Medulla oblongata (tissue), 1 donor: ENCODE measurements at regions not wholly inside any gene's neighbourhood (a gene's known extent, or its start where the extent isn't known, plus 50 kb on each side); places are given as distances from the start of the nearest gene placed in this dataset.
A peak's percentile ranks its signal among the peaks of the same experiment; 100 is the strongest.
"Not testable (repeated sequence)": the region's sequence is repeated elsewhere in the genome, so short reads cannot be mapped to it uniquely, and the experiment has no call there.

Experiments
- DNase-seq: peaks from one replicate; pipeline ENCODE4 v3.0.0-alpha.2; 2015; ENCODE audit errors: extremely low spot score

GRCh38 chr4:149045731-149046130 is 603.5 kb upstream of the NR3C2 start:
- no peak for DNase-seq

- not testable (repeated sequence) for DNase-seq
These were observed 597.6 kb upstream of the NR3C2 start for GRCh38 chr4:149039786-149040185.

GRCh38 chr4:149031399-149031798 is 589.2 kb upstream of the NR3C2 start:
- peak; percentile 18 for DNase-seq

GRCh38 chr4:149029056-149029651 is 586.9 kb upstream of the NR3C2 start:
- no peak for DNase-seq

- no peak for DNase-seq
These were observed 584.5 kb upstream of the NR3C2 start for GRCh38 chr4:149026696-149027095.

- DNase-seq, result no peak
These were observed 575.0 kb upstream of the NR3C2 start for GRCh38 chr4:149017002-149017734.

- DNase-seq, result no peak
These were observed 567.0 kb upstream of the NR3C2 start for GRCh38 chr4:149009223-149009622.

GRCh38 chr4:149008415-149009025 is 566.3 kb upstream of the NR3C2 start:
- DNase-seq, result no peak

- no peak for DNase-seq
These were observed 563.0 kb upstream of the NR3C2 start for GRCh38 chr4:149005191-149005590.

- no peak for DNase-seq
These were observed 557.7 kb upstream of the NR3C2 start for GRCh38 chr4:148999924-149000323.

GRCh38 chr4:148998719-148999118 is 556.5 kb upstream of the NR3C2 start:
- no peak for DNase-seq

GRCh38 chr4:148986951-148987350 is 544.7 kb upstream of the NR3C2 start:
- no peak for DNase-seq

GRCh38 chr4:148984951-148985350 is 542.7 kb upstream of the NR3C2 start:
- no peak for DNase-seq

GRCh38 chr4:148982200-148982599 is 540.0 kb upstream of the NR3C2 start:
- DNase-seq, result no peak

GRCh38 chr4:148980782-148981480 is 538.7 kb upstream of the NR3C2 start:
- DNase-seq, result peak; percentile 73

GRCh38 chr4:148978301-148978700 is 536.1 kb upstream of the NR3C2 start:
- no peak for DNase-seq

GRCh38 chr4:148975464-148975863 is 533.2 kb upstream of the NR3C2 start:
- no peak for DNase-seq

GRCh38 chr4:148965080-148965479 is 522.9 kb upstream of the NR3C2 start:
- no peak for DNase-seq

GRCh38 chr4:148964456-148964855 is 522.2 kb upstream of the NR3C2 start:
- DNase-seq, result no peak

- DNase-seq, result no peak
These were observed 520.5 kb upstream of the NR3C2 start for GRCh38 chr4:148962539-148963290.

GRCh38 chr4:148961526-148961925 is 519.3 kb upstream of the NR3C2 start:
- no peak for DNase-seq

GRCh38 chr4:148958317-148958716 is 516.1 kb upstream of the NR3C2 start:
- DNase-seq, result no peak
